Glutamatergic neuron (in vitro differentiated cells): ENCODE measurements at regions not wholly inside any gene's neighbourhood (a gene's known extent, or its start where the extent isn't known, plus 50 kb on each side); places are given as distances from the start of the nearest gene placed in this dataset.
"Not testable (repeated sequence)": the region's sequence is repeated elsewhere in the genome, so short reads cannot be mapped to it uniquely, and the experiment has no call there.

ENCODE experiments used
- DNase-seq: peaks from one replicate; pipeline ENCODE4 v3.0.0; 2022
- H3K27ac Mint-ChIP-seq: one replicate; pipeline ENCODE4 v1.8.0; 2020; ENCODE audit warnings: mild to moderate bottlenecking, mixed read lengths, inconsistent platforms; ENCODE audit not compliant: unreplicated experiment
- H3K27me3 Mint-ChIP-seq: one replicate; pipeline ENCODE4 v1.8.0; 2020; ENCODE audit warnings: mild to moderate bottlenecking, moderate library complexity, mixed read lengths, inconsistent platforms; ENCODE audit not compliant: unreplicated experiment
- H3K36me3 Mint-ChIP-seq: one replicate; pipeline ENCODE4 v1.8.0; 2020; ENCODE audit warnings: mild to moderate bottlenecking, mixed read lengths, inconsistent platforms; ENCODE audit not compliant: unreplicated experiment
- H3K4me1 Mint-ChIP-seq: one replicate; pipeline ENCODE4 v1.8.0; 2020; ENCODE audit warnings: mild to moderate bottlenecking, low read depth, mixed read lengths, inconsistent platforms; ENCODE audit not compliant: unreplicated experiment
- H3K4me3 Mint-ChIP-seq: one replicate; pipeline ENCODE4 v1.8.0; 2020; ENCODE audit warnings: mild to moderate bottlenecking, mixed read lengths, inconsistent platforms; ENCODE audit not compliant: unreplicated experiment
- H3K9me3 Mint-ChIP-seq: one replicate; pipeline ENCODE4 v1.8.0; 2020; ENCODE audit warnings: mild to moderate bottlenecking, moderate library complexity, mixed read lengths, inconsistent platforms; ENCODE audit not compliant: unreplicated experiment
- TF ChIP-seq, protein P1 (sequence below): fragments of 200-600 bp; sonication (generic); IDR thresholded peaks from one replicate; pipeline ENCODE4 v1.5.0; 2021; ENCODE audit not compliant: partially characterized antibody, unreplicated experiment

DNA sequence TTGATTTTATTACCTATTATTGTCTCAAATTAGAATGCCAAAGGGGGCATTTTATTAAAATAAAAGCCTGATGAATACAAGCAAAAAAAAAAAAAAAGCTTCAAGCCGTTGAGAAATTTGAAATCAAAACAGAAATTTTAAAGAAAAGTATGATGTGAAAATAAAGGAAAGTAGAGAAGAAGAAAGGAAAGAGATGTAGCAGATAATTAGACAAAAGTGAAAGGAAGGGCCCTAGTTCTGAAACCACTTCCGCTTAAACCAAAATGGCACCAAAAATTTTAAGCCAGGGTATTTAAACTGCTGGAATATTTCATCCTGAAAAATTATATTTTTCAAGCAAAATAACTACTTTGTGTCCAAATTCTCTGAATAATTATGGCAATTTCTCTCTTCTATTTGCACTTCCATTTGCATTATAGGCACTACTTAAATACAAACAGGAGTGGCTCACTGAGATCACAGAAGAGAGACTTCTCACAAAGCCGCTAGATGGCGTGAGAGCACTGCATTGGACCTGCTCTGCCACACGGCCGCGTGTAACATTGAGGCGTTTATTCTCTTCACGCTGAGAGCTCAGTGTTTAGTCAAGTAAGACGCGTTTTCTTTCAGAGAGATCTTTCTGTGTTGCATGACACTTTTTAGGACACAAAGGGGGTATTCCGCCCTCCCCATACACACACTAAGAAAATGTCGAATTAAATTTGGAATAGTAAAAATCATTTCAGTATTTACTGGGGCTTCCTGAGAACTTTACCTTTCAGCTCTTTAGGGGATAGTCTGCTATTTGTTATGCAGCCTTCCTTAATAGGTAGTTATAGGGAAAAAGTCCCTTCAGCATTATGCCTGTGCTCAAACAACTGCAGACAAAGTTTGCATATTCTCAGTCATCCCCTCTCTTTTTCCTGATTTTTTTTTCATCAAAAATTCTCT is 368.4 kb upstream of the CCNH start:
- Mint-ChIP-seq H3K4me3 (peak overlapping the region; percentile 34), H3K27ac (no peak overlapping the region), H3K4me1 (no peaks in the 10 kb centered on the region), H3K27me3 (no peaks in the 10 kb centered on the region), H3K36me3 (no peaks in the 10 kb centered on the region), H3K9me3 (no peaks in the 10 kb centered on the region)
- TF ChIP-seq, protein P1, sequence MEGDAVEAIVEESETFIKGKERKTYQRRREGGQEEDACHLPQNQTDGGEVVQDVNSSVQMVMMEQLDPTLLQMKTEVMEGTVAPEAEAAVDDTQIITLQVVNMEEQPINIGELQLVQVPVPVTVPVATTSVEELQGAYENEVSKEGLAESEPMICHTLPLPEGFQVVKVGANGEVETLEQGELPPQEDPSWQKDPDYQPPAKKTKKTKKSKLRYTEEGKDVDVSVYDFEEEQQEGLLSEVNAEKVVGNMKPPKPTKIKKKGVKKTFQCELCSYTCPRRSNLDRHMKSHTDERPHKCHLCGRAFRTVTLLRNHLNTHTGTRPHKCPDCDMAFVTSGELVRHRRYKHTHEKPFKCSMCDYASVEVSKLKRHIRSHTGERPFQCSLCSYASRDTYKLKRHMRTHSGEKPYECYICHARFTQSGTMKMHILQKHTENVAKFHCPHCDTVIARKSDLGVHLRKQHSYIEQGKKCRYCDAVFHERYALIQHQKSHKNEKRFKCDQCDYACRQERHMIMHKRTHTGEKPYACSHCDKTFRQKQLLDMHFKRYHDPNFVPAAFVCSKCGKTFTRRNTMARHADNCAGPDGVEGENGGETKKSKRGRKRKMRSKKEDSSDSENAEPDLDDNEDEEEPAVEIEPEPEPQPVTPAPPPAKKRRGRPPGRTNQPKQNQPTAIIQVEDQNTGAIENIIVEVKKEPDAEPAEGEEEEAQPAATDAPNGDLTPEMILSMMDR = peak; percentile 84
- peak; percentile 83 for DNase-seq

DNA sequence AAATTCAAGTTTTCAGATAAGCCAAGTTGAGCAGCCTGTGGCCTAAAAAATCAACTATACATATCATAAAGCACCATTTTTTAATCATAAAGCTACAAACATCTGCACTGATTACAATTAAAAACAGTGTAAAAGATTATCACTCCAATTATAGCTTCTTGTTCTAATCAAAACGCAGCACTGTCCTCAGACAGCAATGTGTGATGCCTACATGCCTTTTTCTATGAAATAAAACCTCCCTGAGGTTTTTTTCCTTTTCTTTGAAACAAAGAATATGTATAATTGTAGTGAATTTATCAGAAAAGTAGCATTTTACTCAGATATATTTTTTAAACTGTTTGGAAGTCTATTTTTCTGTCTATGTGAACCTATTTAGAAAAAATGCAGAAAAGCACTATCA is 366.1 kb upstream of the CCNH start:
- Mint-ChIP-seq H3K9me3 (no peaks in the 10 kb centered on the region), H3K4me1 (no peaks in the 10 kb centered on the region), H3K27ac (no peak overlapping the region), H3K4me3 (no peak overlapping the region), H3K27me3 (no peaks in the 10 kb centered on the region), H3K36me3 (no peaks in the 10 kb centered on the region)
- DNase-seq = no peak
- TF ChIP-seq, protein P1 = no peak

DNA sequence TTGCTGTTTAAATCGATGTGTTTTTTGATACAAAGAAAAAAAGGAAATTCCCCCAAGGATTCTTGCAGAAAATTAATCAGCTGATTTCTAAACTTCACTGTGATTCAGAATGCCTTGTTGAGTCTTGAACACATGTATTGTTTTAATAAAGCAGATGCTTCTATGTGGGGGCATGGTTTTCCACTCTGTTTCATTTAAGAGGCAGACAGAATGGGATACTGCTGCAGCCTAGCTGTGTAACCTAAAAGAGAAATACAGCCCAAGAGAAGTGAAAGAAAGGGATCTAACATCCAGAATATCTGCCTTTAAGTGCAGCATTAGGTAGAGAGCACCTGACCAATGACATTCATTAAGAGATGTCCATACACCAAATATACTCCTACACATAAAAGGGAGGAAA is 365.1 kb upstream of the CCNH start:
- Mint-ChIP-seq H3K27me3 (no peaks in the 10 kb centered on the region), H3K9me3 (no peaks in the 10 kb centered on the region)

DNA sequence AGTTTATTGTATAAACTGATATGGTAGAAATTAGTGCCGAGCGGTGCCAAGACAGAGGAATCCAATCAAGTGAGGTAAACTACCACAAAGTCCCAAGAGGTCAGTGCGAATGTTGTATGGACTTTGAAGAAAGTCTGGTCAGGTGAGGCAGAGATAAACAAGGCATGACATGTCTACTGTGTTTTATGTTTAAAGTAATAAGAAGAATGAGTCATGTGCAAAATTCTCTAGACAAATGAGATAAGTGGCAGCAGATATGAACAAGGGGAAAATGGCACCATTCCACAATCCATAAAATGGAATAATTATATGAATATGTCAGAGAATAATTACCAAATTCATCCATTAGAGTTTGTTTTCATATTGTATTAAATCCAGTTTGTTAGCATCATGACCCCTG is 364.1 kb upstream of the CCNH start:
- Mint-ChIP-seq H3K9me3 (no peaks in the 10 kb centered on the region), H3K36me3 (no peaks in the 10 kb centered on the region), H3K4me3 (no peak overlapping the region), H3K27ac (no peak overlapping the region), H3K27me3 (no peaks in the 10 kb centered on the region), H3K4me1 (no peaks in the 10 kb centered on the region)
- TF ChIP-seq, protein P1 = no peak
- no peak for DNase-seq

More for the DNA sequence above, 365.1 kb upstream of the CCNH start:
- no peak for DNase-seq
- TF ChIP-seq, protein P1 = no peak
- H3K4me1 Mint-ChIP-seq = no peaks in the 10 kb centered on the region
- H3K36me3 Mint-ChIP-seq = no peaks in the 10 kb centered on the region
- H3K27ac Mint-ChIP-seq = no peak overlapping the region
- H3K4me3 Mint-ChIP-seq = no peak overlapping the region

DNA sequence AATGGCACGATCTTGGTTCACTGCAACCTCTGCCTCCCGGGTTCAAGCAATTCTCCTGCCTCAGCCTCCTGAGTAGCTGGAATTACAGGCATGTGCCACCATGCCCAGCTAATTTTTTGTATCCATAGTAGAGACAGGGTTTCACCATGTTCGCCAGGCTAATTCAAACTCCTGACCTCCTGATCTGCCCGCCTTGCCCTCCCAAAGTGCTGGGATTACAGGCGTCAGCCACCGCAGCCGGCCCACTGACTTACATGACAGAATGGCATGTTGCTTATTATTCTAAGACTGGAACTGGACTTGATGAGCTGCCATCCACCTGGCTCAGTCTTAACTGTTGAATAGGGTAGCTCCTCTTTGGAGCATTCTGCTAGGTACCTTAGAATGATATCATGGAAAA is 363.6 kb upstream of the CCNH start:
- DNase-seq, H3K4me1 Mint-ChIP-seq, H3K27ac Mint-ChIP-seq, H3K36me3 Mint-ChIP-seq, H3K4me3 Mint-ChIP-seq, H3K9me3 Mint-ChIP-seq, H3K27me3 Mint-ChIP-seq: not testable (repeated sequence)
